ENCODE measurements at regions not wholly inside any gene's neighbourhood (a gene's known extent, or its start where the extent isn't known, plus 50 kb on each side); places are given as distances from the start of the nearest gene placed in this dataset.

DNA sequence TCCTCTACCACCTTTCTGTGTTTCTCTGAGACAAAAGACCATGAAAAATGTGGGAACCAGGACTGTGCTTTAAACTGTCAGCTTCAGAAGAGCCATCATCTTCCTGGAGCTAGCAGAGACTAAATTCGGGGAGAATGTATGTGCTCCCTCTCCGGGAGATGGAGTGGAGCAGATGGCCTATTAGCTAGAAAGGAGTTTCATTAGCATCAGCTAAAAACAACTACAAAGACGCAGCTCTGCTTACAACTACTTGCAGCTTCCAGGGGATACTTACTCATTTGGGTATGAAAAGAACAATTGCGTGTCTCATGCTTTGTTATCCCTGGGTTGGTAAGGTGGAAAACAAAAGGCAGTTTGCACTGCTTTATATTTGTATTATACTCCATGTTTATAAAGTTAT is 159.6 kb downstream of the MFSD1 start:
- intact Hi-C loops (cut with micrococcal nuclease) = no loop called here
- no peak for ATAC-seq

GRCh38 chr3:158961911-158962310 is 160.1 kb downstream of the MFSD1 start:
- intact Hi-C loops (cut with micrococcal nuclease) = no loop called here
- DNase-seq = no peak
- no peak for ATAC-seq

More for the DNA sequence above, 159.6 kb downstream of the MFSD1 start:
- DNase-seq = no peak

GRCh38 chr3:158970006-158970405 is 168.2 kb downstream of the MFSD1 start:
- intact Hi-C loops (cut with micrococcal nuclease) = no loop called here
- DNase-seq (no peak), ATAC-seq (no peak)

- intact Hi-C loops (cut with micrococcal nuclease) = no loop called here
- ATAC-seq (no peak), DNase-seq (no peak)
Measured at GRCh38 chr3:158974904-158975303, 173.1 kb downstream of the MFSD1 start.

DNA sequence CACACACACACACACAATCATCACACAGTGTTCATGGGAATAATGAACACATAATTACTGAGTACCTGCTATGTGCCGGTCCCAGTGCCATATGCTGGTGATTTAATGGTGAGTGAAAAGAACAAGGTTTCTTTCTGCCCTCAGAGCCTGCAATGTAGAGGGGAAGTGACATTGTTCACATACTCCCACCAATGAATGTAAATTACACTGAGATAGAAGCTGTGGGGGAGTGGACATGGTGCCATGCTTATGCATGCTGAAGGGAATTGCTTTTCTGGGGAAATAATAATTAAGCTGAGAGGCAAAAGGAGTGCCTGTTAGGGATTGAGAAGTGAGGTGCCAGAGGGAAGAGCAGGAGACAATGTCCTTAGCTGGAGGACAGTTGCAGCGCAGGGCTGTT is 175.1 kb downstream of the MFSD1 start:
- no peak for DNase-seq
- intact Hi-C loops (cut with micrococcal nuclease) = no loop called here
- ATAC-seq = no peak

GRCh38 chr3:158977497-158977896 is 175.6 kb downstream of the MFSD1 start:
- intact Hi-C loops (cut with micrococcal nuclease) = no loop called here
- DNase-seq = no peak
- ATAC-seq = no peak

- ATAC-seq (no peak), DNase-seq (no peak)
- intact Hi-C loops (cut with micrococcal nuclease) = no loop called here
Measured at GRCh38 chr3:158983216-158984099, 181.6 kb downstream of the MFSD1 start.

DNA sequence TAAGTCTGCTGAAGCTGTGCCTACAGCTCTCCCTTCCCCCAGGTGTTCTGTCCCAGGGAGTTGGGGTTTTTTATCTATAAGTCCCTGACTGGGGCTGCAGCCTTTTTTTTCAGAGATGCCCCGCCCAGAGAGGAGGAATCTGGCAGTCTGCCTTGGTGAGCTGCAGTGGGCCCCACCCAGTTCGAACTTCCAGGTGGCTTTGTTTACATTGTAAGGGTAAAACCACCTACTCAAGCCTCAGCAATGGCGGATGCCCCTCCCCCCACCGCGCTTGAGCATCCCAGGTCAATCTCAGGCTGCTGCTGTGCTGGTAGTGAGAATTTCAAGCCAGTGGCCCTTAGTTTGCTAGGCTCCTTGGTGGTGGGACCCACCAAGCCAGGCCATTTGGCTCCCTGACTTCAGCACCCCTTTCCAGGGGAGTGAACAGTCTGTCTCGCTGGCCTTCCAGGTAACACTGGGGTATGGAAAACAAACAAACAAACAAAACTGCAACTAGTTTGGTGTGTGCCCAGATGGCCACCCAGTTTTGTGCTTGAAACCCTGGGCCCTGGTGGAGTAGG is 189.4 kb downstream of the MFSD1 start:
- no peak for DNase-seq

GRCh38 chr3:158992463-158992862 is 190.6 kb downstream of the MFSD1 start:
- DNase-seq = no peak
- intact Hi-C loops (cut with micrococcal nuclease) = no loop called here
- no peak for ATAC-seq

More for the DNA sequence above, 189.4 kb downstream of the MFSD1 start:
- intact Hi-C loops (cut with micrococcal nuclease) = no loop called here
- ATAC-seq = no peak

DNA sequence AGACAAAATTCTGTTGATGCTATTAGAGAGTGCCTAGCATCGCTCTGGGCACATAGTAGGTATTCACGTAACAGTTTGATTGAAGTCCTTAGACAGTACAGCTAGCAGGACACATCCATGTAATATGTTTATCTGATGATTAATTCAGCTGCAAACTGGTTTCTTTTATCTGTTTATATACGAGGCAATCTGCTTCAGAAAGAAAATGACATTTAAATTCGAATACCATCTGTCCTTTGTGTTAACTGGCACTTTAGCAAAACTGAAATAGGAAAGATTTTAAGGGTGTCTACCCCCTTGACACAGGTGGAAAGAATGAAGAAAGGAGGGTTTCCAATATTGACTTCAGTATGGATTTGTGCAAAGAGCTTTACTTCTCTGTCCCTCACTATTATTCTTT is 192.5 kb downstream of the MFSD1 start:
- ATAC-seq (no peak), DNase-seq (no peak)
- intact Hi-C loops (cut with micrococcal nuclease) = no loop called here

DNA sequence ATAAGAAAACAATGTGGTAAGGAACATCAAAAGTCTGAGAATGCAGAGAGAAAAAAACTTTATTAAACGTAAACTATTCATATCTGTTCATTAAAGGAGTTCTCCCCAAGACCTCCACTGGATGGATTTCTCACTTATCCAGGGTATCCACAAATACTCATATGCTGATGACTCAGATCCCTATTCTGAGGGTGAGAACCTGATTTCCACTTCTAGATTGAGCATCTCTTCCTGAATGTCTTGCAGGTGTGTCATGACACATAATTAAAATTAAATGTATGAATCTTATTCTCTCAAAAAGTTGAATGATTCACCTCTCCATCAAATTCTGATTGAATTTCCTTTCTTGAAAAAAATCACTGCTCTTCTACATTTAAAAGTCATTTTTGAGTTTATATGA is 199.9 kb downstream of the MFSD1 start:
- no peak for ATAC-seq
- intact Hi-C loops (cut with micrococcal nuclease) = no loop called here
- DNase-seq = no peak

DNA sequence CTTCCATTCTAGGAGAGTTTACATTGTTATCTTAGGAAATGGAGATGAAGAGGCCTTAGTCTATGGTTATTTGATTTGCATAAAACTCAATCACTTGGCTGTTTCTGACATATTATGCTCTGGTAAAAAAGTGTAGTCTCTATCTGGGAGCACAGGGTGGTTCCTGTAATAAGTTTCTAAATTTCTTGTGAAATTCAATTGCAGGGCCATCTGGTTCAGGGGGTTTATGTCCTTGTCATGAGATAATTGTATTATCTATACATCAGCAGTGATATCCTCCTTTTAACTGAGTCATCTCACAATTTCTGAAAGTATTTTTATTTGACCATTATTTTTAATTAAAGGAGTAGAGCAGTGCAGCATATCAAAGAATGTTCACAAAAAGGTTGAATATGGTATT is 203.3 kb downstream of the MFSD1 start:
- DNase-seq = no peak
- intact Hi-C loops (cut with micrococcal nuclease) = no loop called here
- ATAC-seq = no peak

DNA sequence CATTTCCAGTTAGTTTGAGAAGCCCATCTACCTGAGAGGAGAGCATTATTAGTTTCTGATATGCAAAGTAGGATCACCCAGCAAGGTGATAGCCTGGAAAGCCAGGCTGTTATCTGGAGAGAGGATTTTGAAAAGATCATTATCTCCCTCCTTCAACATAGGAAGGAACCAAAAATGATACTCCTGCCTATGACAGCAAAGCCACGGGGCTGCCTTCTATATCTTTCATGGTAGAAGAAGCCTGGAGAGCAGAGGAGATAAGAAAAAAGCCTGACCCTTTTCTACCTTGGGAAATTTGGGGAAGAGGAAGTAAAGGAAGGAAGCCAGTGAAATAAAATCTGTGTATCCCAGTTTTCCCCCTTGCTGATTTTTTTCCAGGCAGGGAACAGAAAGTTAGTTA is 205.5 kb downstream of the MFSD1 start:
- ATAC-seq = no peak
- intact Hi-C loops (cut with micrococcal nuclease) = no loop called here

GRCh38 chr3:159008401-159008800 is 206.5 kb downstream of the MFSD1 start:
- intact Hi-C loops (cut with micrococcal nuclease) = no loop called here
- no peak for ATAC-seq
- DNase-seq = no peak

More for the DNA sequence above, 205.5 kb downstream of the MFSD1 start:
- no peak for DNase-seq

GRCh38 chr3:159018341-159018740 is 216.5 kb downstream of the MFSD1 start:
- DNase-seq (no peak), ATAC-seq (no peak)
- intact Hi-C loops (cut with micrococcal nuclease) = no loop called here

DNA sequence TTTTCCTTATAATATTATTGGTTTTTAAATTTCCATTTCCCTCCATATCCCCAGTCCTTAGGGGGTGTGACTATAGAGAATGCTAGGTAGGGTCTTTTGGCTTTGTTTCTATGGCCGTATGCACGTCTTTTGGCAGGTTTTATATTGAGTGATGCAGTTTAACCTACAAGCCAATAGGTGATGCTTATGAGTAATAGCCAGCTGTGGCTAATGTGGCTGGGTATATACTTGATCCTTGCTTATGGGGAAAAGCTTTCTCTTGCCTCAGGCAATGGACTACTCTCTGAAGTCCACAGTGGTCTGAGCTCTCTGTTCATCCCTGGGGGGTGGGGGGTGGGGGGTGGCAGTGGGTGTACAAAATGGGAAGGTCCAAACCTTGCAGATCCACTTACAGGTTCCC is 223.9 kb downstream of the MFSD1 start:
- intact Hi-C loops (cut with micrococcal nuclease) = no loop called here
- ATAC-seq = no peak
- DNase-seq = no peak

- ATAC-seq (no peak), DNase-seq (no peak)
- intact Hi-C loops (cut with micrococcal nuclease) = no loop called here
Measured at GRCh38 chr3:159026510-159026909, 224.7 kb downstream of the MFSD1 start.

DNA sequence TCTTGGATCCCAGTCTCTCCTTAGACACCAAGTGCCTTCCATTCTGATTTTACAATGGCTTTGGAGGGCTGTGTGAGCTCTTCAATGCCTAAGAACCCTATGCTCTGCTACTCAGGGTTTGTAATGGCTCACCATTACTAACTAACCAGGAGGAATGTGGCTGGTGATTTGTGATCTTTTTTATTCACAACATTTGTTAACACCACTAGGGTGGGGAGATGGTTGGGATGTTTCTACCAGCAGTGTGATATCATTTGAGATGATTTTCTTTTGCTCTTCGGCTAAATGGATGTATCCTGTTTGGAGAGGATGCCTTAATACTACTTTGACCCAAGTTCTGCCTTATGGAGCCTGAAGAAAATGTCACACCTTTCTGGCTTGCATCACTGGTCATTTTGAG is 226.9 kb downstream of the MFSD1 start:
- ATAC-seq (no peak), DNase-seq (no peak)
- intact Hi-C loops (cut with micrococcal nuclease) = no loop called here

DNA sequence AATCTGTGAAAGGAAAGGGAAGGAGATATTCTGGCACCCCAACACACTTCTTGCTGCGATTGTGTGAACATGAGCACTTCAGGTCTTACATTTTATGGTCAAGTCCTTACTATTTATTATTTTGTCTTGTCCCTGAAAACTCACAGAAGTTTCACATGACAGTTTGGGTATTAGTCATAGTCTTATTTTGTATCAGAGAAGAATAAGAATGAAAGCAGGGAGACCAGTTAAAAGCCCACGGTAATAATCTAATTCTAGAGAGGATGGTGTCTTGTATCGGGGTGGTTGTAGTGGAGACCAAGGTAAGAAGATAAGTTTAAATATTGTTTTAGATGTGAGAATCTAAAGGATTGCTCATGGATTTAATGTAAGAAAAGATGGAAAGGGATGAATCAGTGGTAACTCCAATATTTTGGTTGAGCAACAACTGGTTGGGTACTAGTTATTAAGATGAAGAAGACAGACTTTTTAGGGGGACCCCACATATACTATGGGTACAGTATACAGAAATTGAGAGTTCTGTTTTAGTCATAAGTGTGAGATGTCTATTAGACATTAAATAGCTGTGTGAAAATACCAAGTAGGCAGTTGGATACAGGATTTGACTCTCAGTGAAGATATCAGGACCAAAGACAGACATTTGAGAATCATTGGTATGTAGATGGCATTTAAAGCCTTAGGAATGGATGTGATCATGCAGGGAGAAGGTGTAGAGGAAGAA is 227.6 kb downstream of the MFSD1 start:
- ATAC-seq = no peak
- DNase-seq = no peak
- intact Hi-C loops (cut with micrococcal nuclease) = no loop called here

DNA sequence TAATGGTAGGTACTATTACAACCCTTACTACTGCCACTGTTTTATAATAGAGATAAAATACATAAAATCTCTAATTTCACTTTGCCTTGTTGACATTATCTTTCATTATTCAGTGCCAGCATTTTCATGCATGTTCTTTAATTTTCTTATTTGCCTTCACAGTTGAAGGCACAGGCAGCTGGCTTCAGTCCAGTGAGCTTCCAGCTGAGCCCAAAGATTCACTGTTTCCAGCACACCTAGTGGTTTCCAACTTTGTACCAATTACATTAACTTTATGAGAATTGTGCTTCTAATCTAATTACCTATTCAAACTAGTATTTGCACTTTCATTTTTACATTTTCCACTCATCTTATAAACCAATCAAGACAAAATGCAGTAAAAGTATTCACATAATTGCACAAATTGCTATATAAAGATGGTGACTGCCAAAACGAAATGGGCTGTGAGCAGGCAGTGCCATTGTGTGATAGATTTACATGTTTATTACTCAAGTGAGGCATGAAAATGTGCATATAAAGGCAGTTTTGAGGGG is 228.3 kb downstream of the MFSD1 start:
- no peak for ATAC-seq
- no peak for DNase-seq
- intact Hi-C loops (cut with micrococcal nuclease) = no loop called here

Data from left ventricle myocardium superior (tissue), 1 donor.